ENCODE measurements at regions not wholly inside any gene's neighbourhood (a gene's known extent, or its start where the extent isn't known, plus 50 kb on each side); places are given as distances from the start of the nearest gene placed in this dataset.

GRCh38 chr4:162406637-162407365, 243.0 kb upstream of the FSTL5 start (continued):
- TF ChIP-seq REST (IDR thresholded peaks at IDR 0.05), result no peak
- TF ChIP-seq FOXA2 (IDR thresholded peaks at IDR 0.05), result no peak

GRCh38 chr4:162403932-162404331, 240.1 kb upstream of the FSTL5 start:
- DNase-seq (ENCODE audit: low spot score), result no peak
- no peak for TF ChIP-seq YY1 (IDR thresholded peaks at IDR 0.05)
- no peak for TF ChIP-seq NR2F2 (IDR thresholded peaks at IDR 0.05)
- TF ChIP-seq, protein P1, sequence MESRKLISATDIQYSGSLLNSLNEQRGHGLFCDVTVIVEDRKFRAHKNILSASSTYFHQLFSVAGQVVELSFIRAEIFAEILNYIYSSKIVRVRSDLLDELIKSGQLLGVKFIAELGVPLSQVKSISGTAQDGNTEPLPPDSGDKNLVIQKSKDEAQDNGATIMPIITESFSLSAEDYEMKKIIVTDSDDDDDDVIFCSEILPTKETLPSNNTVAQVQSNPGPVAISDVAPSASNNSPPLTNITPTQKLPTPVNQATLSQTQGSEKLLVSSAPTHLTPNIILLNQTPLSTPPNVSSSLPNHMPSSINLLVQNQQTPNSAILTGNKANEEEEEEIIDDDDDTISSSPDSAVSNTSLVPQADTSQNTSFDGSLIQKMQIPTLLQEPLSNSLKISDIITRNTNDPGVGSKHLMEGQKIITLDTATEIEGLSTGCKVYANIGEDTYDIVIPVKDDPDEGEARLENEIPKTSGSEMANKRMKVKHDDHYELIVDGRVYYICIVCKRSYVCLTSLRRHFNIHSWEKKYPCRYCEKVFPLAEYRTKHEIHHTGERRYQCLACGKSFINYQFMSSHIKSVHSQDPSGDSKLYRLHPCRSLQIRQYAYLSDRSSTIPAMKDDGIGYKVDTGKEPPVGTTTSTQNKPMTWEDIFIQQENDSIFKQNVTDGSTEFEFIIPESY (IDR thresholded peaks at IDR 0.05), result no peak
- no peak for TF ChIP-seq CTCF (IDR thresholded peaks at IDR 0.05; ENCODE audit: low read depth, low read length, missing input control)
- TF ChIP-seq ATF3 (IDR thresholded peaks at IDR 0.05), result no peak
- TF ChIP-seq GABPA (IDR thresholded peaks at IDR 0.05 in 1 of 2, conservative IDR thresholded peaks at IDR 0.05 in 1 of 2), result no peak
- no peak for TF ChIP-seq REST (IDR thresholded peaks at IDR 0.05)
- no peak for TF ChIP-seq FOXA2 (IDR thresholded peaks at IDR 0.05)
- no peak for TF ChIP-seq RXRA (IDR thresholded peaks at IDR 0.05)
- no peak for TF ChIP-seq HNF4G (IDR thresholded peaks at IDR 0.05)
- no peak for TF ChIP-seq JUND (IDR thresholded peaks at IDR 0.05)
- no peak for TF ChIP-seq RAD21 (IDR thresholded peaks at IDR 0.05)
- no peak for TF ChIP-seq TAF1 (conservative IDR thresholded peaks at IDR 0.05)
- no peak for TF ChIP-seq FOXA1 (IDR thresholded peaks at IDR 0.05)
- no peaks in the 10 kb centered on the region for H3K9me3 ChIP-seq (ENCODE audit: control insufficient read depth in 4 of 4, low read length in 3 of 4)
- H3K4me3 ChIP-seq (ENCODE audit: low read depth in 1 of 3, low read length in 3 of 3), result no peak overlapping the region
- no peaks in the 10 kb centered on the region for H3K27me3 ChIP-seq (ENCODE audit: control insufficient read depth in 4 of 4, insufficient read depth in 4 of 4, low read length in 3 of 4)
- 28% methylated on average over 1 of the region's 1 CpG for WGBS
- no peak overlapping the region for H3K27ac ChIP-seq (ENCODE audit: low read depth in 1 of 2, low read length in 2 of 2)
- H3K9ac ChIP-seq (ENCODE audit: low read depth in 1 of 2, low read length in 2 of 2), result no peak overlapping the region
- peaks cover 0 to 2% (median 0%) of the 10 kb centered on the region in 4 donors for H3K4me1 ChIP-seq (ENCODE audit: control insufficient read depth in 4 of 4, insufficient read depth in 4 of 4, low read length in 3 of 4)
- no peaks in the 10 kb centered on the region for H3K36me3 ChIP-seq (ENCODE audit: control insufficient read depth in 4 of 4, insufficient read depth in 3 of 4, low read depth in 1 of 4, low read length in 3 of 4)

All from liver (tissue), 8 donors.